GM12864 (cell line): ENCODE measurements at regions not wholly inside any gene's neighbourhood (a gene's known extent, or its start where the extent isn't known, plus 50 kb on each side); places are given as distances from the start of the nearest gene placed in this dataset.
"Not testable (repeated sequence)": the region's sequence is repeated elsewhere in the genome, so short reads cannot be mapped to it uniquely, and the experiment has no call there.

Source experiments
- DNase-seq: peaks from one replicate; pipeline ENCODE4 v3.0.0-alpha.2; 2011; ENCODE audit warnings: low read depth
- H3K4me3 ChIP-seq: 2 replicates; pipeline ENCODE4 v1.5.1; 2011; ENCODE audit warnings: mild to moderate bottlenecking, low read depth, low read length, control low read depth
- CTCF ChIP-seq: IDR thresholded peaks from 2 replicates; pipeline ENCODE4 v1.5.1; 2011; ENCODE audit warnings: low read depth, mild to moderate bottlenecking, moderate library complexity, low read length, control low read depth, inconsistent platforms; ENCODE audit errors: missing control alignments

GRCh38 chr2:36287363-36288275 lies 68.0 kb upstream of the CRIM1 start:
- DNase-seq: no peak
- TF ChIP-seq CTCF: no peak
- H3K4me3 ChIP-seq: no peak overlapping the region

- not testable (repeated sequence) for H3K4me3 ChIP-seq, DNase-seq
Observed at GRCh38 chr2:36279506-36279905, 76.1 kb upstream of the CRIM1 start.

GRCh38 chr2:36277881-36278523 lies 77.6 kb upstream of the CRIM1 start:
- H3K4me3 ChIP-seq: no peak overlapping the region
- no peak for DNase-seq
- no peak for TF ChIP-seq CTCF

- no peak for DNase-seq
- no peak for TF ChIP-seq CTCF
- no peak overlapping the region for H3K4me3 ChIP-seq
Observed at GRCh38 chr2:36277146-36277808, 78.3 kb upstream of the CRIM1 start.

GRCh38 chr2:36271266-36271665 lies 84.3 kb upstream of the CRIM1 start:
- no peak for DNase-seq
- TF ChIP-seq CTCF: no peak
- H3K4me3 ChIP-seq: no peak overlapping the region

- no peak for TF ChIP-seq CTCF
- H3K4me3 ChIP-seq: no peak overlapping the region
- DNase-seq: no peak
Observed at GRCh38 chr2:36270758-36271157, 84.8 kb upstream of the CRIM1 start.

- TF ChIP-seq CTCF: no peak
Observed at GRCh38 chr2:36267194-36267593, 88.4 kb upstream of the CRIM1 start.

More at GRCh38 chr2:36267194-36267593, 88.4 kb upstream of the CRIM1 start:
- DNase-seq: no peak
- H3K4me3 ChIP-seq: no peak overlapping the region
